Transverse colon (tissue), 4 donors: ENCODE measurements at regions not wholly inside any gene's neighbourhood (a gene's known extent, or its start where the extent isn't known, plus 50 kb on each side); places are given as distances from the start of the nearest gene placed in this dataset.

Experiments
- CTCF ChIP-seq, 5 experiments: fragments of 200-600 bp in 3 of 5; fragments of 450-650 bp in 2 of 5; sonication (generic) in 3 of 5; IDR thresholded peaks; 1 replicate in 2 of 5; 2 replicates in 3 of 5; pipeline ENCODE4 v1.5.1; 2016 to 2017; ENCODE audit warnings: antibody characterized with exemption in 5 of 5, inconsistent platforms in 3 of 5, mild to moderate bottlenecking in 2 of 5, moderate library complexity in 1 of 5
- EP300 ChIP-seq: sonication (generic); formaldehyde crosslinking; IDR thresholded peaks from one replicate; pipeline ENCODE4 v1.6.1; 2017; ENCODE audit warnings: antibody characterized with exemption, low read depth
- POLR2A ChIP-seq: fragments of 450-650 bp; IDR thresholded peaks from one replicate; pipeline ENCODE4 v1.6.1; 2016; ENCODE audit warnings: antibody characterized with exemption, mild to moderate bottlenecking, moderate library complexity
- POLR2AphosphoS5 ChIP-seq, 3 donors: sonication (generic); formaldehyde crosslinking; IDR thresholded peaks; one replicate each; pipeline ENCODE4 v1.6.1; 2016; ENCODE audit warnings: antibody characterized with exemption in 3 of 3

DNA sequence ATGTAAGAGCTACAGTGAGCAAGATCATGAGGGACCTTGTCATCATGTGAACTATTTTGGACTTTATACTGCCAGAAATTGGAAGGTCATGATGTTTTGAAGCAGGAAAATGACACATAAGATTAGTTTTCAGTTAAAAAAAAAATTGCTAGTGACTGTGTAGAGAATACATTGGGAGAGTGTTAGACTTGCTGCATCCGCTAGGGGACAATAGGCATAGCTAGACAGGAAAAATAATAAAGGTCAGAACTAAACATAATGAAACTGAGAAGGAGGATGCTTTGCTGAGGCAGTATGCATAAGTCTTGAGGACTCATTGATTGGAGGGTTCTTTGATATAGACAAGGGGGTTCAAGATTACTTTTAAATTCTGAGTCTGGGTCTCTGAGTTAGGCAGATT, 275.8 kb upstream of the KCNH8 start:
- TF ChIP-seq CTCF (IDR thresholded peaks at IDR 0.05) = no peak
- TF ChIP-seq EP300 = no peak
- no peak for TF ChIP-seq POLR2A
- TF ChIP-seq POLR2AphosphoS5 (IDR thresholded peaks at IDR 0.05) = no peak
